ENCODE measurements at regions not wholly inside any gene's neighbourhood (a gene's known extent, or its start where the extent isn't known, plus 50 kb on each side); places are given as distances from the start of the nearest gene placed in this dataset.

- TF ChIP-seq EZH2phosphoT487 (IDR thresholded peaks at IDR 0.05; ENCODE audit: borderline replicate concordance) (no peak), CTCF (conservative IDR thresholded peaks at IDR 0.05; ENCODE audit: low read length) (no peak)
- H3K36me3 ChIP-seq (ENCODE audit: insufficient read depth, low read length), result no peaks in the 10 kb centered on the region
- H3F3A ChIP-seq (ENCODE audit: low read depth), result no peaks in the 10 kb centered on the region
- no peaks in the 10 kb centered on the region for H3K79me2 ChIP-seq (ENCODE audit: insufficient read depth, low read length)
- H3K9ac ChIP-seq (ENCODE audit: low read depth, low read length, poor library complexity, severe bottlenecking), result no peak overlapping the region
- no peaks in the 10 kb centered on the region for H3K9me2 ChIP-seq (replicated peaks; ENCODE audit: low read depth, low read length)
- H4K20me1 ChIP-seq (ENCODE audit: insufficient read depth, low read length, poor library complexity, severe bottlenecking), result no peaks in the 10 kb centered on the region
- no peak overlapping the region for H2AFZ ChIP-seq (ENCODE audit: low read length)
- no peaks in the 10 kb centered on the region for H3K27me3 ChIP-seq (ENCODE audit: insufficient read depth, low read length, poor library complexity, severe bottlenecking)
- no peaks in the 10 kb centered on the region for H3K4me1 ChIP-seq (ENCODE audit: insufficient read depth, low read length, poor library complexity, severe bottlenecking)
- no peak overlapping the region for H3K4me2 ChIP-seq (ENCODE audit: low read depth, low read length, poor library complexity, severe bottlenecking)
- no peak overlapping the region for H3K4me3 ChIP-seq (ENCODE audit: low read length, poor library complexity, severe bottlenecking)
- no peaks in the 10 kb centered on the region for H3K9me3 ChIP-seq (ENCODE audit: insufficient read depth, low read depth, low read length)
Observed at GRCh38 chr3:30505866-30506520, 100.4 kb upstream of the TGFBR2 start.

GRCh38 chr3:30508339-30508738, 98.1 kb upstream of the TGFBR2 start:
- Histone ChIP-seq H3F3A (ENCODE audit: low read depth) (no peaks in the 10 kb centered on the region), H3K4me1 (ENCODE audit: insufficient read depth, low read length, poor library complexity, severe bottlenecking) (peaks cover 6% of the 10 kb centered on the region), H2AFZ (ENCODE audit: low read length) (no peak overlapping the region), H3K4me2 (ENCODE audit: low read depth, low read length, poor library complexity, severe bottlenecking) (no peak overlapping the region), H3K9ac (ENCODE audit: low read depth, low read length, poor library complexity, severe bottlenecking) (no peak overlapping the region), H3K79me2 (ENCODE audit: insufficient read depth, low read length) (no peaks in the 10 kb centered on the region), H3K4me3 (ENCODE audit: low read length, poor library complexity, severe bottlenecking) (no peak overlapping the region), H3K27me3 (ENCODE audit: insufficient read depth, low read length, poor library complexity, severe bottlenecking) (no peaks in the 10 kb centered on the region), H3K36me3 (ENCODE audit: insufficient read depth, low read length) (no peaks in the 10 kb centered on the region), H3K9me2 (replicated peaks; ENCODE audit: low read depth, low read length) (no peaks in the 10 kb centered on the region), H4K20me1 (ENCODE audit: insufficient read depth, low read length, poor library complexity, severe bottlenecking) (no peaks in the 10 kb centered on the region), H3K9me3 (ENCODE audit: insufficient read depth, low read depth, low read length) (no peaks in the 10 kb centered on the region)
- TF ChIP-seq CTCF (conservative IDR thresholded peaks at IDR 0.05; ENCODE audit: low read length) (no peak), EZH2phosphoT487 (IDR thresholded peaks at IDR 0.05; ENCODE audit: borderline replicate concordance) (no peak)

DNA sequence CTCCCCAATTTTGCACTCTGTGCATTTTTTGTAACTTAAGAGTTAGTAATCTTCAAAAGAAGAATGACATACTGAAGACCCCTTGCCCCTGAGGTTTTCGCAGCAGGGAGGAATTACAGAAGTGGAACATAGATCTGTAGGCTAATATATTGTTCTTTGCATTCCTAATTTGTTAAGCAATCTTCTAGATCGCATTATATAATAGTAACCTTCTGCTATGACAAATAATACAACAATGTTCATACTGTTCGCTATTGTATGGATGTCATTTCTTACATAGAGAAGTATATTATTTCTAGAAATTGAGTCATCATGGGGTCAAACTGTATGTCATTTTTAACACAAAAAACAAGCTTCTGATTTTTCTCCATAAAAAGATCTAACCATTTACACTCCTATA, 95.8 kb upstream of the TGFBR2 start:
- Histone ChIP-seq H3F3A (ENCODE audit: low read depth) (no peaks in the 10 kb centered on the region), H4K20me1 (ENCODE audit: insufficient read depth, low read length, poor library complexity, severe bottlenecking) (no peaks in the 10 kb centered on the region), H3K79me2 (ENCODE audit: insufficient read depth, low read length) (no peaks in the 10 kb centered on the region), H3K9me2 (replicated peaks; ENCODE audit: low read depth, low read length) (no peaks in the 10 kb centered on the region), H3K4me2 (ENCODE audit: low read depth, low read length, poor library complexity, severe bottlenecking) (no peak overlapping the region), H3K27me3 (ENCODE audit: insufficient read depth, low read length, poor library complexity, severe bottlenecking) (no peaks in the 10 kb centered on the region), H2AFZ (ENCODE audit: low read length) (no peak overlapping the region), H3K9ac (ENCODE audit: low read depth, low read length, poor library complexity, severe bottlenecking) (no peak overlapping the region), H3K9me3 (ENCODE audit: insufficient read depth, low read depth, low read length) (no peaks in the 10 kb centered on the region), H3K4me1 (ENCODE audit: insufficient read depth, low read length, poor library complexity, severe bottlenecking) (peaks cover 6% of the 10 kb centered on the region), H3K36me3 (ENCODE audit: insufficient read depth, low read length) (no peaks in the 10 kb centered on the region), H3K4me3 (ENCODE audit: low read length, poor library complexity, severe bottlenecking) (no peak overlapping the region)
- TF ChIP-seq CTCF (conservative IDR thresholded peaks at IDR 0.05; ENCODE audit: low read length) (no peak), EZH2phosphoT487 (IDR thresholded peaks at IDR 0.05; ENCODE audit: borderline replicate concordance) (no peak)
